ENCODE measurements at regions not wholly inside any gene's neighbourhood (a gene's known extent, or its start where the extent isn't known, plus 50 kb on each side); places are given as distances from the start of the nearest gene placed in this dataset.

DNA sequence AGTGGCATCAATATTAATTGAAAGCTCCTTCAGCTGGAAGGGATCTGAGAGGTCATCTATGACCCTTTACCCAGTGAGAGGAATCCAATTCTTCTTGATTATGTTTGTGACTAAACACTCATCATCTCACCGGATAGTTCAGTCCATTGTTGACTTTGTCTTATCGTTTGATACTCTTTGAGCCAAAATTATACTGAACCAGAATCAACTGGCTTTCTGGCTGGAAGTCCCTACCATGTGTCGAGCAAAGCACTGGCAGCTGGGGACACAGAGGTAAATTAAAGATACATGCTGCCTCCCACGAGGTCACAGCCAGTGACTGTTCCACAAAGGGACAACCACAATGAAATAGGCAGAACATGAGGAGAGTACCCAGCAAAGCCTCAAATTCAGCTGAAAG, 91.4 kb upstream of the FHL2 start:
- TF ChIP-seq CREB1 (IDR thresholded peaks at IDR 0.05; ENCODE audit: low read depth): no peak
- no peak for TF ChIP-seq MAX (IDR thresholded peaks at IDR 0.05)
- no peak for TF ChIP-seq TCF12 (IDR thresholded peaks at IDR 0.05; ENCODE audit: low read depth)
- TF ChIP-seq, protein P1, sequence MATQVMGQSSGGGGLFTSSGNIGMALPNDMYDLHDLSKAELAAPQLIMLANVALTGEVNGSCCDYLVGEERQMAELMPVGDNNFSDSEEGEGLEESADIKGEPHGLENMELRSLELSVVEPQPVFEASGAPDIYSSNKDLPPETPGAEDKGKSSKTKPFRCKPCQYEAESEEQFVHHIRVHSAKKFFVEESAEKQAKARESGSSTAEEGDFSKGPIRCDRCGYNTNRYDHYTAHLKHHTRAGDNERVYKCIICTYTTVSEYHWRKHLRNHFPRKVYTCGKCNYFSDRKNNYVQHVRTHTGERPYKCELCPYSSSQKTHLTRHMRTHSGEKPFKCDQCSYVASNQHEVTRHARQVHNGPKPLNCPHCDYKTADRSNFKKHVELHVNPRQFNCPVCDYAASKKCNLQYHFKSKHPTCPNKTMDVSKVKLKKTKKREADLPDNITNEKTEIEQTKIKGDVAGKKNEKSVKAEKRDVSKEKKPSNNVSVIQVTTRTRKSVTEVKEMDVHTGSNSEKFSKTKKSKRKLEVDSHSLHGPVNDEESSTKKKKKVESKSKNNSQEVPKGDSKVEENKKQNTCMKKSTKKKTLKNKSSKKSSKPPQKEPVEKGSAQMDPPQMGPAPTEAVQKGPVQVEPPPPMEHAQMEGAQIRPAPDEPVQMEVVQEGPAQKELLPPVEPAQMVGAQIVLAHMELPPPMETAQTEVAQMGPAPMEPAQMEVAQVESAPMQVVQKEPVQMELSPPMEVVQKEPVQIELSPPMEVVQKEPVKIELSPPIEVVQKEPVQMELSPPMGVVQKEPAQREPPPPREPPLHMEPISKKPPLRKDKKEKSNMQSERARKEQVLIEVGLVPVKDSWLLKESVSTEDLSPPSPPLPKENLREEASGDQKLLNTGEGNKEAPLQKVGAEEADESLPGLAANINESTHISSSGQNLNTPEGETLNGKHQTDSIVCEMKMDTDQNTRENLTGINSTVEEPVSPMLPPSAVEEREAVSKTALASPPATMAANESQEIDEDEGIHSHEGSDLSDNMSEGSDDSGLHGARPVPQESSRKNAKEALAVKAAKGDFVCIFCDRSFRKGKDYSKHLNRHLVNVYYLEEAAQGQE (IDR thresholded peaks at IDR 0.05; ENCODE audit: low read depth): no peak
- no peak for TF ChIP-seq CEBPB (IDR thresholded peaks at IDR 0.05)
- TF ChIP-seq EGR1 (IDR thresholded peaks at IDR 0.05): no peak
